Neural cell (in vitro differentiated cells): ENCODE measurements at regions not wholly inside any gene's neighbourhood (a gene's known extent, or its start where the extent isn't known, plus 50 kb on each side); places are given as distances from the start of the nearest gene placed in this dataset.

Experiments
- H2AFZ ChIP-seq: fragments of 200-600, 300-800 bp; sonication (generic), shearing (Covaris generic); 2 replicates; pipeline ENCODE4 v1.6.0; 2014; ENCODE audit warnings: low read depth, mild to moderate bottlenecking, antibody characterized with exemption, low read length, moderate library complexity
- H3F3A ChIP-seq: fragments of 200-600 bp; shearing (Covaris generic); 2 replicates; pipeline ENCODE4 v1.6.1; 2016; ENCODE audit warnings: mild to moderate bottlenecking, moderate library complexity, mixed read lengths, antibody characterized with exemption, low read length; ENCODE audit not compliant: insufficient read depth, poor library complexity, severe bottlenecking
- H3K27ac ChIP-seq: fragments of 200-600, 300-800 bp; sonication (generic), shearing (Covaris generic); 2 replicates; pipeline ENCODE4 v1.5.1; 2014; ENCODE audit warnings: mild to moderate bottlenecking, low read length, moderate library complexity
- H3K27me3 ChIP-seq: fragments of 300-800, 200-600 bp; sonication (generic), shearing (Covaris generic); 2 replicates; pipeline ENCODE4 v1.6.0; 2014; ENCODE audit warnings: mild to moderate bottlenecking, low read depth, low read length, moderate library complexity; ENCODE audit not compliant: insufficient read depth
- H3K36me3 ChIP-seq: fragments of 300-800, 200-600 bp; sonication (generic), shearing (Covaris generic); 2 replicates; pipeline ENCODE4 v1.5.1; 2014; ENCODE audit warnings: mild to moderate bottlenecking, antibody characterized with exemption, low read length, moderate library complexity; ENCODE audit not compliant: insufficient read depth
- H3K4me2 ChIP-seq: fragments of 300-800, 200-600 bp; sonication (generic), shearing (Covaris generic); 2 replicates; pipeline ENCODE4 v1.6.0; 2014; ENCODE audit warnings: mild to moderate bottlenecking, low read length
- H3K4me3 ChIP-seq: fragments of 300-800, 200-600 bp; sonication (generic), shearing (Covaris generic); 2 replicates; pipeline ENCODE4 v1.5.1; 2014; ENCODE audit warnings: mild to moderate bottlenecking, low read length, moderate library complexity
- H3K79me2 ChIP-seq: fragments of 200-600 bp; shearing (Covaris generic); replicated peaks from 2 replicates; pipeline ENCODE4 v1.6.0; 2014; ENCODE audit warnings: mild to moderate bottlenecking, low read length, moderate library complexity; ENCODE audit not compliant: insufficient read depth
- H3K9ac ChIP-seq: fragments of 300-800, 200-600 bp; sonication (generic), shearing (Covaris generic); 2 replicates; pipeline ENCODE4 v1.6.1; 2016; ENCODE audit warnings: mild to moderate bottlenecking, low read length, mixed read lengths
- H3K9me2 ChIP-seq: fragments of 200-600 bp; shearing (Covaris generic); 2 replicates; pipeline ENCODE4 v1.6.1; 2016; ENCODE audit warnings: mild to moderate bottlenecking, low read length, mixed read lengths; ENCODE audit not compliant: insufficient read depth
- H3K9me3 ChIP-seq: fragments of 200-600, 300-800 bp; sonication (generic), shearing (Covaris generic); 2 replicates; pipeline ENCODE4 v1.6.1; 2016; ENCODE audit warnings: mild to moderate bottlenecking, mixed run types, low read length, moderate library complexity, mixed read lengths
- H4K20me1 ChIP-seq: fragments of 200-600 bp; shearing (Covaris generic); 2 replicates; pipeline ENCODE4 v1.6.1; 2016; ENCODE audit warnings: mild to moderate bottlenecking, mixed run types; ENCODE audit not compliant: insufficient read depth
- CTCF ChIP-seq: fragments of 450-650 bp; IDR thresholded peaks from 2 replicates; pipeline ENCODE4 v1.5.1; 2014; ENCODE audit warnings: antibody characterized with exemption, mild to moderate bottlenecking, moderate library complexity; ENCODE audit not compliant: poor library complexity, severe bottlenecking
- EP300 ChIP-seq: fragments of 450-650 bp; conservative IDR thresholded peaks from 2 replicates; pipeline ENCODE4 v1.6.1; 2014; ENCODE audit warnings: antibody characterized with exemption, mild to moderate bottlenecking, moderate library complexity; ENCODE audit not compliant: poor library complexity, severe bottlenecking
- EZH2 ChIP-seq: fragments of 200-600, 300-800 bp; shearing (Covaris generic), sonication (generic); IDR thresholded peaks from 2 replicates; pipeline ENCODE4 v1.6.1; 2014; ENCODE audit warnings: antibody characterized with exemption, low read length, borderline replicate concordance, mild to moderate bottlenecking; ENCODE audit not compliant: insufficient read depth, poor library complexity, severe bottlenecking
- MXI1 ChIP-seq: fragments of 450-650 bp; conservative IDR thresholded peaks from 2 replicates; pipeline ENCODE4 v1.6.1; 2014; ENCODE audit warnings: antibody characterized with exemption, mild to moderate bottlenecking; ENCODE audit not compliant: poor library complexity, severe bottlenecking
- POLR2AphosphoS5 ChIP-seq: IDR thresholded peaks from 2 replicates; pipeline ENCODE4 v1.6.1; 2012
- RAD21 ChIP-seq: fragments of 450-650 bp; conservative IDR thresholded peaks from 2 replicates; pipeline ENCODE4 v1.6.1; 2014; ENCODE audit warnings: antibody characterized with exemption, mild to moderate bottlenecking, moderate library complexity
- REST ChIP-seq: IDR thresholded peaks from 2 replicates; pipeline ENCODE4 v1.6.1; 2012; ENCODE audit warnings: borderline replicate concordance
- SMC3 ChIP-seq: fragments of 450-650 bp; conservative IDR thresholded peaks from 2 replicates; pipeline ENCODE4 v1.6.1; 2014; ENCODE audit warnings: antibody characterized with exemption, mild to moderate bottlenecking, moderate library complexity; ENCODE audit not compliant: poor library complexity
- TAF1 ChIP-seq: IDR thresholded peaks from 2 replicates; pipeline ENCODE4 v1.6.1; 2012; ENCODE audit warnings: low read depth

- no peaks in the 10 kb centered on the region for H4K20me1 ChIP-seq
- H3K4me3 ChIP-seq: no peak overlapping the region
- H3K4me2 ChIP-seq: no peak overlapping the region
- H3K79me2 ChIP-seq: no peaks in the 10 kb centered on the region
- H3K36me3 ChIP-seq: no peaks in the 10 kb centered on the region
- no peaks in the 10 kb centered on the region for H3K9me2 ChIP-seq
- H2AFZ ChIP-seq: no peak overlapping the region
- H3K27ac ChIP-seq: no peak overlapping the region
- H3K27me3 ChIP-seq: no peaks in the 10 kb centered on the region
- no peak overlapping the region for H3K9ac ChIP-seq
- no peaks in the 10 kb centered on the region for H3K9me3 ChIP-seq
- H3F3A ChIP-seq: no peaks in the 10 kb centered on the region
- TF ChIP-seq POLR2AphosphoS5: no peak
- TF ChIP-seq SMC3: no peak
- no peak for TF ChIP-seq RAD21
- TF ChIP-seq EZH2: no peak
- TF ChIP-seq TAF1: no peak
- TF ChIP-seq MXI1: no peak
- no peak for TF ChIP-seq CTCF
- TF ChIP-seq EP300: no peak
- TF ChIP-seq REST: no peak
These were observed 159.0 kb upstream of the STT3B start for GRCh38 chr3:31373681-31374080.

DNA sequence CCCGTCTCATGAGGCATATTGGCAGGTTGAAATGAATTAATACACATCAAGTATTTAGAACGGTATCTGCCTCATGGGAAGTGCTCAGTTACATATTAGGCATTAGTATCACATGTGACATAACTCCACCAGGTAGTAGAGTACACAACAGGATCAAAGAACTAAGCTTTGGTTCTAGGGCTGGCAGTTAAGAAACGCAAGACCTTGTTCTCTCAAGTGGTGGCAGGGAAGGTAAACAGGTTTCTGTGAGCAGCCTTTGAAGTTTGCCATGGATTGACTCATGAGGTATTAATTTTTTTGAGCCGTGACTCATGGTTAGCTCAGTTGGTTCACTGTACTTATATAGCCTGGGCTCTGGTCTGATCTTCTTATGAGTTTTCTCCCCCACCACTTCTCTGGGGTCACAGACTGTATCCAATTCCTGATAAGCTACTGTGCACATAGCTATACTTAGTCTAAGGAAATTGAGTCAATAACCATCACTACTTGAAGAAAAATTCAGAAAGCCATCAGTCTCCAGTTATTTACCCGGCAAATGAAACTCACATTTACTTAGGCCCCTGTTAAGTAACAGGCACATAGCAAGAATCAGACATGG is 155.6 kb upstream of the STT3B start:
- H3K27me3 ChIP-seq: no peaks in the 10 kb centered on the region
- H3K27ac ChIP-seq: no peak overlapping the region
- no peak overlapping the region for H3K9ac ChIP-seq
- no peak overlapping the region for H3K4me3 ChIP-seq
- no peak for TF ChIP-seq RAD21
- TF ChIP-seq MXI1: no peak
- TF ChIP-seq EP300: no peak
- no peak for TF ChIP-seq POLR2AphosphoS5
- TF ChIP-seq TAF1: no peak
- TF ChIP-seq EZH2: no peak
- TF ChIP-seq CTCF: no peak
- TF ChIP-seq SMC3: no peak
- H2AFZ ChIP-seq: no peak overlapping the region
- H3K79me2 ChIP-seq: no peaks in the 10 kb centered on the region
- no peaks in the 10 kb centered on the region for H3K9me2 ChIP-seq
- no peak overlapping the region for H3K4me2 ChIP-seq
- H3F3A ChIP-seq: no peaks in the 10 kb centered on the region
- H3K9me3 ChIP-seq: no peaks in the 10 kb centered on the region
- no peaks in the 10 kb centered on the region for H3K36me3 ChIP-seq
- no peaks in the 10 kb centered on the region for H4K20me1 ChIP-seq
